Ovary (tissue), 7 donors: ENCODE measurements at regions not wholly inside any gene's neighbourhood (a gene's known extent, or its start where the extent isn't known, plus 50 kb on each side); places are given as distances from the start of the nearest gene placed in this dataset.

ENCODE experiments used
- DNase-seq, 5 donors: peaks; one replicate each; pipeline ENCODE4 v3.0.0-alpha.2; 2019 to 2020
- H3K27ac ChIP-seq, 2 donors: fragments of 200-600 bp; one replicate each; pipeline versions ENCODE4 v1.5.1 to v1.8.0; 2019 to 2022
- H3K27me3 ChIP-seq: fragments of 200-600 bp; one replicate; pipeline ENCODE4 v1.8.0; 2022
- H3K36me3 ChIP-seq: fragments of 200-600 bp; sonication (generic); one replicate; pipeline ENCODE4 v1.5.1; 2019
- H3K4me1 ChIP-seq: one replicate; pipeline ENCODE4 v1.8.1; 2013; ENCODE audit warnings: mild to moderate bottlenecking, moderate library complexity; ENCODE audit not compliant: insufficient read depth
- H3K4me3 ChIP-seq: fragments of 200-600 bp; sonication (generic); one replicate; pipeline ENCODE4 v1.5.1; 2017
- H3K9me3 ChIP-seq, 2 donors: fragments of 200-600 bp in 1 of 2; sonication (generic) in 1 of 2; one replicate each; pipeline versions ENCODE4 v1.5.1 to v1.8.1; 2013 to 2019; ENCODE audit warnings: mild to moderate bottlenecking in 1 of 2, moderate library complexity in 1 of 2
- CTCF ChIP-seq, 3 donors: fragments of 450-650 bp in 2 of 3; fragments of 200-600 bp in 1 of 3; IDR thresholded peaks; one replicate each; pipeline versions ENCODE4 v1.5.1 to v1.8.0; 2016 to 2022; ENCODE audit warnings: antibody characterized with exemption in 3 of 3, mild to moderate bottlenecking in 1 of 3
- EP300 ChIP-seq: sonication (generic); formaldehyde crosslinking; IDR thresholded peaks from one replicate; pipeline ENCODE4 v1.6.1; 2017; ENCODE audit warnings: antibody characterized with exemption
- POLR2A ChIP-seq: fragments of 450-650 bp; IDR thresholded peaks from one replicate; pipeline ENCODE4 v1.6.1; 2017; ENCODE audit warnings: antibody characterized with exemption, mild to moderate bottlenecking, moderate library complexity
- WGBS, 3 donors: extraction: QIAGEN DNeasy Blood & Tissue Kit in 1 of 3; methylation state at CpG; one replicate each; pipeline versions ENCODE4 v1.1.5 to v1.1.7; 2013 to 2017; 5-methylcytosine and 5-hydroxymethylcytosine counted together
- intact Hi-C, 4 donors: fragments of 100-400 bp; cut with DNase I; formaldehyde crosslinking; loops; one replicate each; pipeline versions ENCODE4 v1.11.0 to v1.15.1; 2022 to 2023
- donor health status: DM: no; HTN: no; CAD: no; lungs with moderate emphysema.
- donor health status: DM: no; HTN: no; CAD: no.
- donor health status: Bipolar disorder and iron deficiency.
- donor health status: DM: no; HTN: no; CAD: no.
- donor health status: DM: yes; HTN: yes; CAD: no.

GRCh38 chr21:20353351-20353750 lies 644.9 kb upstream of the NCAM2 start:
- no peak overlapping the region for H3K4me3 ChIP-seq
- intact Hi-C loops, result no loop called here
- DNase-seq, result no peak
- H3K27ac ChIP-seq, result no peak overlapping the region
- no peaks in the 10 kb centered on the region for H3K4me1 ChIP-seq
- H3K27me3 ChIP-seq, result no peaks in the 10 kb centered on the region
- no peaks in the 10 kb centered on the region for H3K36me3 ChIP-seq
- no peaks in the 10 kb centered on the region for H3K9me3 ChIP-seq
- 24 to 34% (median 24%) methylated on average over 2 of the region's 2 CpGs for WGBS, 3 donors
- TF ChIP-seq EP300, result no peak
- no peak for TF ChIP-seq CTCF (IDR thresholded peaks at IDR 0.05)
- TF ChIP-seq POLR2A, result no peak

- 20 to 34% (median 24%) methylated on average over 4 of the region's 4 CpGs for WGBS, 3 donors
Measured at GRCh38 chr21:20373031-20373430, 625.2 kb upstream of the NCAM2 start.

GRCh38 chr21:20377250-20377649 lies 621.0 kb upstream of the NCAM2 start:
- 31 to 40% (median 35%) methylated on average over 1 of the region's 1 CpG for WGBS, 3 donors

More at GRCh38 chr21:20373031-20373430, 625.2 kb upstream of the NCAM2 start:
- Histone ChIP-seq H3K27me3 (no peaks in the 10 kb centered on the region), H3K4me1 (no peaks in the 10 kb centered on the region), H3K9me3 (no peaks in the 10 kb centered on the region), H3K4me3 (no peak overlapping the region), H3K27ac (no peak overlapping the region), H3K36me3 (no peaks in the 10 kb centered on the region)
- DNase-seq, result no peak
- TF ChIP-seq CTCF (IDR thresholded peaks at IDR 0.05), result no peak
- intact Hi-C loops, result no loop called here

GRCh38 chr21:20388400-20388799 lies 609.8 kb upstream of the NCAM2 start:
- Histone ChIP-seq H3K27ac (no peak overlapping the region), H3K4me1 (no peaks in the 10 kb centered on the region), H3K36me3 (no peaks in the 10 kb centered on the region), H3K27me3 (no peaks in the 10 kb centered on the region), H3K9me3 (no peaks in the 10 kb centered on the region), H3K4me3 (no peak overlapping the region)
- no peak for TF ChIP-seq EP300
- TF ChIP-seq CTCF (IDR thresholded peaks at IDR 0.05), result no peak
- no peak for TF ChIP-seq POLR2A
- intact Hi-C loops, result no loop called here
- WGBS, 3 donors, result 89 to 91% (median 91%) methylated on average over 6 of the region's 6 CpGs
- no peak for DNase-seq

More at GRCh38 chr21:20377250-20377649, 621.0 kb upstream of the NCAM2 start:
- no peak overlapping the region for H3K27ac ChIP-seq
- H3K4me1 ChIP-seq, result no peaks in the 10 kb centered on the region
- no peaks in the 10 kb centered on the region for H3K27me3 ChIP-seq
- DNase-seq, result no peak
- TF ChIP-seq POLR2A, result no peak
- TF ChIP-seq CTCF (IDR thresholded peaks at IDR 0.05), result no peak
- TF ChIP-seq EP300, result no peak
- intact Hi-C loops, result no loop called here
- H3K9me3 ChIP-seq, result no peaks in the 10 kb centered on the region
- no peaks in the 10 kb centered on the region for H3K36me3 ChIP-seq
- H3K4me3 ChIP-seq, result no peak overlapping the region

GRCh38 chr21:20396798-20397197 lies 601.4 kb upstream of the NCAM2 start:
- DNase-seq, result no peak
- Histone ChIP-seq H3K27ac (no peak overlapping the region), H3K4me3 (no peak overlapping the region), H3K4me1 (no peaks in the 10 kb centered on the region), H3K9me3 (no peaks in the 10 kb centered on the region), H3K36me3 (no peaks in the 10 kb centered on the region), H3K27me3 (no peaks in the 10 kb centered on the region)
- TF ChIP-seq POLR2A (no peak), EP300 (no peak), CTCF (IDR thresholded peaks at IDR 0.05) (no peak)
- intact Hi-C loops, result no loop called here
- 85 to 90% (median 87%) methylated on average over 10 of the region's 10 CpGs for WGBS, 3 donors
